HG02852 (cell line): ENCODE measurements at regions not wholly inside any gene's neighbourhood (a gene's known extent, or its start where the extent isn't known, plus 50 kb on each side); places are given as distances from the start of the nearest gene placed in this dataset.
A peak's percentile ranks its signal among the peaks of the same experiment; 100 is the strongest.

Experiments
- ATAC-seq: cut with Tn5 transposase; IDR thresholded peaks from one replicate; pipeline ENCODE4 v1.9.1; 2021; ENCODE audit warnings: mild to moderate bottlenecking, moderate library complexity; ENCODE audit not compliant: unreplicated experiment

DNA sequence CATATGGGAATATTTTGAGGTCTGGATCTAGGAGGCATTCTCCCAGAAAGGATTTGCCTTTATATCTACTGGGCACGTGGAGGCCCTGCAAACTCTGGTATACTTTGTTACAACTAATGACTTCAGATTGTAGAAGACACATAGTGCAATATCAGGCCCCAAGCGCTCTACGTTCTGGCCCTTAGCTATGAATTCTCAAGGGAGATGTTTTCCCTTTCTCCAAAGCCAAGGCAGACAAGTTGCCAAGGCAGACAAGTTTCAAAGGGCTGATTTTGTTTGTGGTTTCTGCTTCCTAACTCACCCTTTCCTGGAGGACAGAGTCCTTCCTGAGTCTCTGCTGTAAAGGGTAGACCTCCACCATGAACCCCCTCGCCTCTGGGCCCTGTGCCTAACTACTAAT, 99.4 kb upstream of the CTTNBP2 start:
- ATAC-seq: no peak

DNA sequence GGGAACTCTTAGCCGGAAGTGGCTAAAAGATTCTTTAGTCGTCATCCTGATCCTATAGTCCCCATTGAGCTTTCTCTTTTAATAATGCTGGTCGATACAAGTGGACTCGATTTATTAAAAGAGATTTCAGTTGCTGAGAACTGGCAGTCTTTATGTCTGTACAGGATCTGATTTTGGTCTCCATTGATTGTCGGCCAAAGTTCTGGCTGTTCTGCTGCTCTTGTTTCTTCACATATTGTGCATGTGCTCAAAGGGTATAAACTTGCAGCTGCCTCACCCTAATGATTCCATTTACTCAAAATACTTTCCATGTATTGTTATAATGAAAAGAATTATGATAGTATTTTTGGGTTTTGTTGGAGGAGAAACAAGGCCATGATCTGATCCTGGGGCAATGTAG, 100.7 kb upstream of the CTTNBP2 start:
- ATAC-seq: no peak

- ATAC-seq: no peak
These were observed 101.7 kb upstream of the CTTNBP2 start for GRCh38 chr7:117974891-117975290.

DNA sequence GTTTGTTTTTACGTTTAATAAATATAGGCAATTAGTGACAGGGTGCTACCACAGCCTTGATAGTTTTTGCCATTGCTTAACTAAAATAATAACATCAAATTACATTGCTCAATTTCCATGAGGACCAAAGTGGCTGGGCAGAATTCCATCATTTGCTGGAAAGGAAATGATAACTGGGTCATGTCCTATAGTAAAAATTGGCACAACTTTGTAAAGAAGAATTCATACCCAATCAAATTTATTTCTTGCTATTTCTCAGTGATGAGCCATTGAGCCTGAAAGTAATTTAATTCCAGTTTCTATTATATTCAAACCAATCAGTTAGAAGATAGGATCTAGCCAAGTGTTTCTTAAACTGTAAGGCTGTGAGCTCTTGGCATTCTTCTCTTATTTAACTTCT, 102.2 kb upstream of the CTTNBP2 start:
- no peak for ATAC-seq

GRCh38 chr7:117979954-117980497, 106.8 kb upstream of the CTTNBP2 start:
- ATAC-seq: no peak

- ATAC-seq: no peak
These were observed 109.1 kb upstream of the CTTNBP2 start for GRCh38 chr7:117982071-117983055.

DNA sequence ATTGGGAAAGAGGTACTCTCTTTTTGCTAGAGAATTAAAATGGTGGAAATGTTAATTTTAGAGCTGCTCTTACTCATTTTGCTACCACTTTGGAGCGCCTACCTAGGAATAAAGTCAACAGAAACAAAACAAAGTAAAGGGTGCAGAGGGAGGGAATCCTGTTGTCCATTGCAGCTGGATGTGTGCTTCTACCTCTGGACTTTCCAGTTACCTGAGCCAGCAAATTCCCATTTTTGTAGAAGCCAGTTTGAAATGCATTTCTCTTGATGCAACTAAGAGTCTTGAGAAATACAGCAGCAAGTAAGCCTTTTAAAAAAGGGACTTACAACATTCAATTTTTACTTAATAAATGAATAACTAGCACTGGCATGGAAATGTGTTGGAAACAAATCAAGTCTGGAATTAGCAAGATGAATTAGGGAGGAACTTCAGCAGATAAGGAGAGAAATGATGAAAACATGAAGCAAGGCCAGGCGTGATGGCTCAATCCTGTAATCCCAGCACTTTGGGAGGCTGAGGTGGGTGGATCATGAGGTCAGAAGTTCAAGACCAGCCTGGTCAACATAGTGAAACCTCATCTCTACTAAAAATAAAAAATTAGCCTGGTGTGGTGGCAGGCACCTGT, 113.5 kb upstream of the CTTNBP2 start:
- no peak for ATAC-seq

- ATAC-seq: no peak
These were observed 117.6 kb upstream of the CTTNBP2 start for GRCh38 chr7:117990834-117991233.

DNA sequence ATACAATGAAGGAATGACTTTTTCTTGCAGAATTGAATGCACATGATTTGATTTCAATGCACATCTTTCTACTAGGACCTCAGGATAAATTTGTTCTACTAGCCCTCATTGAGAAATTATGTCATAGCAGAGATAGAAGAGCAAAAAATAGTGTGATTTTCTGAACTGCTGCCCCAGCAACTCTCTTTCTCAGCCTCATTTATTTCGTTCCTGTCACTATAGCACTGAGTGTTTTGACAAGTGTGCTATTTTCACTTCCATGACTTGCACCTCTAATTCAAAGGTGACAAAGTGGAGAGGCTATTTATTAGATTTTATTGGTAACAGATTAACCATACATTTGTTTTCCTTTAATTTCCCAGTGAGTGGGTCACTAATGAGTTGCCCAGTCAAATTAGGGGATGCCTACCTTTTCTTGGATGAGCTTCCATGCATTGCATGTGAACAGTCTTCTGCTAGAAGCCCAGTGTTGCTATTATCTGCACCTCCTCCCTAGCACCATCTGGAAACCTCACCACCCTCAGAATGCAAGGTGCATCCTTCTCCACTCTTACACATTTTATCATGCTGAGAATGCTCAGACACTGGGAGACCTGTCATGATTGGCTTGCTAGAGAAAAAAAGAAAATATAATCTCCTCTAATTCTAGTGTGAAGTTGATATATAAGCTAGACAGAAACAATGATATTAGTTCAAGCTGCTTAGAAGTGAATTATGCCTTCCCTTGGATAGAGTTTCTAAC, 119.6 kb upstream of the CTTNBP2 start:
- no peak for ATAC-seq

- ATAC-seq: peak; percentile 95
These were observed 120.2 kb upstream of the CTTNBP2 start for GRCh38 chr7:117993377-117994003.

DNA sequence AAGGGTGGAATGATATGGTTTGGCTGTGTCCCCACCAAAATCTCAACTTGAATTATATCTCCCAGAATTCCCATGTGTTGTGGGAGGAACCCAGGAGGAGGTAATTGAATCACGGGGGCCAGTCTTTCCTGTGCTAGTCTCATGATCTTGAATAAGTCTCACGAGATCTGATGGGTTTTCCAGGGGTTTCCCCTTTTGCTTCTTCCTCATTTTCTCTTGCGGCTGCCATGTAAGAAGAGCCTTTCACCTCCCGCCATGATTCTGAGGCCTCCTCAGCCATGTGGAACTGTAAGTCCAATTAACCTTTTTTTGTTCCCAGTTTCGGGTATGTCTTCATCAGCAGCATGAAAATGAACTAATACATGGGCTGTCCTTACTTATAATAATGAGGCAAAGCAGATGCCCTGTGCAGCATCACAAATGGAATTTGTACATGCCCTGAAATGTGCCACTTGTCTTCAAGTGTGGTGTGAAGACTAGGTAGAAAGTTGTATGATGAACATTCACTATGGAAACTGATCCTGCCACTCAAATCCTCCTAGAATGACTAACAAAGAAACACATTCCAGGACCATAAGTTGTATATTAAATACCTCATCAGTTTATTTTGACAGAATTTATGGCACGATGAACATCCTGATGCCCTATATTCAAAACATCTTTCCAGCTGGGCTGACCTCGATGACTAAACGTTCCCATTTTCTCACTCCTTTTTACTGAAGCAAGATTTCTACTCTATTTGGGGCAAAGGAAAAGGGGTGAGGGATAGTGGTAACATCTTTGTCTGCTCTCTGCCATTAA, 122.8 kb upstream of the CTTNBP2 start:
- ATAC-seq: no peak

GRCh38 chr7:117997862-117998825, 124.9 kb upstream of the CTTNBP2 start:
- no peak for ATAC-seq

GRCh38 chr7:118000480-118001202, 127.4 kb upstream of the CTTNBP2 start:
- ATAC-seq: no peak

DNA sequence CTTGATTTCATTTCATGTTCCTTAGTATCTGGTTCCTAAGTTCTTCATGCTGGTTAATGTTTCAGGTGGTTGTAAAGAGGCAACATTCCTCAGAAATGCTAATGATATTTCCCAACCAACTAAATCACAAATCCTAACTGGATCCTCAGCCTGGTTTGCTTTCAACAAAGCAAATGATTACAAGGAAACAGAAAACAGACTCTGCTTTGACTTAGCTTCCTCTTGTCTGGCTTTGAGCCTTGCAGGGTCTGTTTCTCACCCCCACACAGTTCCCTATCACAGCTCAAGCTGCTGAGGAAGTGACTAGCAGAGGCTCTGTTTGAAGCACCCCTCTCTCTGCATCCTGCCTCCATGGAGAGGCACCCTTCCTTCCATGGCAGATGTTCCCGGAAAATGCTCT, 130.2 kb upstream of the CTTNBP2 start:
- ATAC-seq: no peak

GRCh38 chr7:118005026-118005425, 131.8 kb upstream of the CTTNBP2 start:
- no peak for ATAC-seq

- no peak for ATAC-seq
These were observed 133.7 kb upstream of the CTTNBP2 start for GRCh38 chr7:118006979-118007378.

DNA sequence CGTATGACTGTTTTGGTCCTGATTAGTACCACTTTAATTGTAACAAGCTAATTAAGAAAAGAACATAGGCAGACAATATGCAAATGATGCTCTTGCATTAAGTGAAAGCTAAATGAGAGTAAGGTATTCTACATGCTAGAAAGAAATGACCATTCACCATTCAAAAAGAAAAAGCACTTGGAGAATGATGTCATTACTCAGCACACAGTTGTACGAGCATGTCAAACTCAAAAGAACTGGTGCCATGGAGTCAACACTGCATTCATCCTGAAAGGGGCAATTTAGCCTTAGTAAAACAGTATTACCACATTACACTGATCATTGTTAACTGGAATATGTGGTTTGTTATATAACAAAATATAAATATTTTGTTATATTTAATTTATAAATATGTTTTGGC, 136.2 kb upstream of the CTTNBP2 start:
- ATAC-seq: no peak

DNA sequence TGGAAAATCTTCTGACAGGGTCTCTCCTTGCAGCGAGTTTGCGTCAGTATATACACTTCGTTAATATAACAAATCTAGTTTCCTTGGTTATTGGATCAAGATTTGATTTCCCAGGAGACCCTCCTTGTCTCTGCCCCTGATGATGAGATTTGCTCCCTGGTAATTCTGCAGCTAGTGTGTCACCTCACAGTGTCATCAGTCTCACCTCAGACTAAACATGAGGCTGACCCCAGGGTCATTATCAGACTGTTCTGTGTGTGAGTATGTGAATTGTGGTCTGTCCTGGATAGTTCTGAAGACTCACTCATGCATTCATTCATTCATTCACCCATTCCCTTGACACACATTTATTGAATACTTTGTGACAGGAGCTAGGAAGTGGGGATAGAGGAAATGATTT, 138.4 kb upstream of the CTTNBP2 start:
- no peak for ATAC-seq
